Heart left ventricle (tissue), 13 donors: ENCODE measurements at regions not wholly inside any gene's neighbourhood (a gene's known extent, or its start where the extent isn't known, plus 50 kb on each side); places are given as distances from the start of the nearest gene placed in this dataset.

Experiments
- CTCF ChIP-seq, 12 donors: fragments of 200-600 bp; sonication (generic) in 4 of 12; IDR thresholded peaks; one replicate each; pipeline versions ENCODE4 v1.5.0 to v1.8.0; 2018 to 2022; ENCODE audit warnings: antibody characterized with exemption in 12 of 12, mild to moderate bottlenecking in 5 of 12
- POLR2A ChIP-seq, 2 donors: fragments of 450-650 bp; IDR thresholded peaks; one replicate each; pipeline ENCODE4 v1.6.1; 2017; ENCODE audit warnings: antibody characterized with exemption in 2 of 2, mild to moderate bottlenecking in 2 of 2, moderate library complexity in 2 of 2
- donor health status: ischemic (EF 13 %, LVEDD 7.1; RV severe dilation, severe dysfunction).
- donor health status: DM: no; HTN: yes; CAD: no.
- donor health status: DM: no; HTN: no; CAD: no.
- donor health status: ischemic (EF 25% LVEDD 6.9; RV normal size, moderate dysfunction).
- donor health status: ischemic (EF 25% LVEDD 5.7; RV mildly dilated, moderate dysfunction).
- donor health status: ischemic (EF 35%, LVEDD 5.7; RV mildly dilated, moderate dysfunction).
- donor health status: nonischemic (EF 11% LVEDD 7.7; RV severe dilation, severe dysfunction).
- donor health status: DM: yes; HTN: yes; CAD: no.
- donor health status: PGD.
- donor health status: ischemic (EF 29% LVEDD 5.4; RV normal size, mild dysfunction).
- donor health status: nonischemic (EF 23%, LVEDD 6.1; RV moderate dilation, normal function).

- no peak for TF ChIP-seq CTCF (IDR thresholded peaks at IDR 0.05)
- no peak for TF ChIP-seq POLR2A (IDR thresholded peaks at IDR 0.05)
These were observed 103.5 kb upstream of the FRMPD4 start for GRCh38 chrX:12034741-12035140.
